ENCODE measurements at regions not wholly inside any gene's neighbourhood (a gene's known extent, or its start where the extent isn't known, plus 50 kb on each side); places are given as distances from the start of the nearest gene placed in this dataset.
A peak's percentile ranks its signal among the peaks of the same experiment; 100 is the strongest.
"Not testable (repeated sequence)": the region's sequence is repeated elsewhere in the genome, so short reads cannot be mapped to it uniquely, and the experiment has no call there.

DNA sequence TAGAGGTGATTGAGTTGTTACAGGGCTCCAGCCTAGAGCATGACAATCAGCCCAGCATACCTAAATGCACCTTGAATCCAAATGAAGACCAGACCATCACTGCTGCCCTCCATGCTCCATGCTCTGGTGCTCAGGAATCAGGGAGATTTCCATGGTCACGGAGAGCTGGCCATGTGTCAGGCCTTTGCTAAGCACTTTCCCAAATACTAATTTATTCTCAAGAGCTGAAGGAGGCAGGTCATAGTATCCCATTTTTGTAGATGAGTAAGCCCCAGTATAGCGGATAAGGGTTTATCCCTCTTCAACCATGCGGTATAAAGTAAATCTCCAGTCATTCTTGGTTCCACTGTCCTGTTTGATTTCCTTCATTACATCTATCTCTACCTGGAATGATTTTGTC is 240.8 kb downstream of the TFAP2A start:
- Histone ChIP-seq H3K4me1 (ENCODE audit: control insufficient read depth, insufficient read depth, low read length) (no peaks in the 10 kb centered on the region), H3K9me3 (replicated peaks; ENCODE audit: low read length) (peaks cover 9% of the 10 kb centered on the region), H3K4me2 (ENCODE audit: low read length) (no peak overlapping the region), H3K27me3 (ENCODE audit: control insufficient read depth, insufficient read depth, low read length) (no peaks in the 10 kb centered on the region), H3K36me3 (ENCODE audit: insufficient read depth, low read length) (no peaks in the 10 kb centered on the region), H3K9ac (ENCODE audit: low read depth, low read length) (no peak overlapping the region), H3K4me3 (ENCODE audit: low read length) (no peak overlapping the region)

DNA sequence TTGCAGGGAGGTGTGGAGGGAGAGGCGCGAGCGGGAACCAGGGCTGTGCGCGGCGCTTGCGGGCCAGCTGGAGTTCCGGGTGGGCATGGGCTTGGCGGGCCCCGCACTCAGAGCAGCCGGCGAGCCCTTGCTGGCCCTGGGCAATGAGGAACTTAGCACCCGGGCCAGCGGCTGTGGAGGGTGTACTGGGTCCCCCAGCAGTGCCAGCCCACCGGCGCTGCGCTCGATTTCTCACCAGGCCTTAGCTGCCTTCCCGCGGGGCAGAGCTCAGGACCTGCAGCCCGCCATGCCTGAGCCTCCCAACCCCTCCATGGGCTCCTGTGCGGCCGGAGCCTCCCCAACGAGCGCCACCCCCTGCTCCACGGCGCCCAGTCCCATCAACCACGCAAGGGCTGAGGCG is 243.2 kb downstream of the TFAP2A start:
- not testable (repeated sequence) for H3K4me3 ChIP-seq (ENCODE audit: low read length); H3K9me3 ChIP-seq (replicated peaks; ENCODE audit: low read length); H3K27me3 ChIP-seq (ENCODE audit: control insufficient read depth, insufficient read depth, low read length); H3K36me3 ChIP-seq (ENCODE audit: insufficient read depth, low read length); H3K9ac ChIP-seq (ENCODE audit: low read depth, low read length); H3K4me1 ChIP-seq (ENCODE audit: control insufficient read depth, insufficient read depth, low read length); H3K4me2 ChIP-seq (ENCODE audit: low read length)

DNA sequence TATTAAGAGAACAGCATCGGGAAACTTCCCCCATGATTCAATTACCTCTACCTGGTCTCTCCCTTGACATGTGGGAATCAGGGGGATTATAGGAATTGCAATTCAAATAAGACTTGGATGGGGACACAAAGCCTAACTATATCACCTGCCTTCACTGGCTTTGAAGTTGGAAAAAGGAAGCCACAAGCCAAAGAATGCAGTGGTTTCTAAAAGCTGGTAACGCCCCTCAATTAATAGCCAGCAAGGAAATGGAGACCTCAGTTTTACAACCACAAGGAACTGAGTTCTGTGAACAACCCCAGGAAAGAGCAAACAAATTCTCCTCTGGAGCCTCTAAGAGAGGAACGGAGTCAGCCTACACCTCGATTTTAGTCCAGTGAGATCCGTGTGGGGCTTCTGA is 244.1 kb downstream of the TFAP2A start:
- Histone ChIP-seq H3K4me3 (ENCODE audit: low read length) (no peak overlapping the region), H3K27me3 (ENCODE audit: control insufficient read depth, insufficient read depth, low read length) (no peaks in the 10 kb centered on the region)

DNA sequence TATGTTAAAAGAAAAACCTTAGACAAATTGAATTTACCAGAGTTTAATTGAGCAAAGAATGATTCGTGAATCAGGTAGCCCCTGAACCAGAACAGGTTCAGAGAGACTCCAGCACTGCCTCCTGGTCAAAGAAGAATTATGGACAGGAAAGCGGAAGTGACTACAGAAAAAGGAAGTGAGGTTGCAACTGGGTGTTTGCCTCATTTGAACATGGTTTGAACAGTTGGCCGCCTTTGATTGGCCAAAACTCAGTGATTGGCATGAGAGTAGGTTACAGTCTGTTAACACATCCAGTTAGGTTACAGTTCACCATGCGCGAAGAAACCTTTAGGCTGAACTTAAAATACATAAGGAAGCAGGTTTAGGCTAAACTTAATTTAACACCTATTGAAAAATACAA is 248.8 kb downstream of the TFAP2A start:
- Histone ChIP-seq H3K9ac (ENCODE audit: low read depth, low read length) (no peak overlapping the region), H3K4me3 (ENCODE audit: low read length) (no peak overlapping the region), H3K9me3 (replicated peaks; ENCODE audit: low read length) (peaks cover 3% of the 10 kb centered on the region), H3K27me3 (ENCODE audit: control insufficient read depth, insufficient read depth, low read length) (no peaks in the 10 kb centered on the region), H3K4me2 (ENCODE audit: low read length) (no peak overlapping the region), H3K4me1 (ENCODE audit: control insufficient read depth, insufficient read depth, low read length) (no peaks in the 10 kb centered on the region), H3K36me3 (ENCODE audit: insufficient read depth, low read length) (no peaks in the 10 kb centered on the region)

More for the DNA sequence above, 244.1 kb downstream of the TFAP2A start:
- Histone ChIP-seq H3K4me1 (ENCODE audit: control insufficient read depth, insufficient read depth, low read length) (no peaks in the 10 kb centered on the region), H3K36me3 (ENCODE audit: insufficient read depth, low read length) (no peaks in the 10 kb centered on the region), H3K4me2 (ENCODE audit: low read length) (no peak overlapping the region), H3K9me3 (replicated peaks; ENCODE audit: low read length) (peaks cover 9% of the 10 kb centered on the region), H3K9ac (ENCODE audit: low read depth, low read length) (no peak overlapping the region)

DNA sequence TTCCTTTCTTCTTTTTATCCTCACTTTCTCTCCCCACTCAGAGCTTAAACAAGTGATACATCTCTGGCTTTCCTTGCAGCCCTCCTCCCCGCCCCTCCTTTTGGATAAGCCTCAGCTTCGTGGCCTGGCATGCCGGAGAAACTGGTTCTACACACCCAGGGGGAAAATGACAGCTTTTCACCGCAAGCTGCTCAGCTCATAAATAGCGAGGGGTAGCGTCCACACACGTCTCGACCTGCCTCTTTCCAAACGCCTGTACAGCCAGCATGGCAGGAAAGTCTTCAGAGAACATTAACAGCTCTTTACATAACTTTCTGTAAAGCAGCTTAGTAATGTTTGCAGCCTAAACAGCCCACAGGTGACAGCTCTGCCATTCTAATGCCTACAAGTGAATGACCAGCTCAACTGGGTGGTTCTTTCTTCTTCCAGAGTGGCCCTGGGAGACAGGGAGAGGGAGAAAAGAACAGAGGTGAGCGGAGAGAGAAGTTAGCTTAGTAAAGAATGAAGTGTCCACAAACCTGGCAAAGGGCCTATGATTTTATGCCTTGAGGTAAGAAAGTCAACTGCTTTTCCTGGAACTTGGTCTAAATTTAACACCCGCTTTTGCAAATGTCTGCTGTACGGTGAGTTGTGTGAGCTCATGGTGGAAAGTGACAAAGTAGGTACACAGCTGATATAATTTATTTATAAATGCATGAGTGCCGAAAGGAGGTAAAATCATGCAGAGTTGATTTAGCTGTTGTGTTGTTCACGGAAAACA is 251.5 kb downstream of the TFAP2A start:
- Histone ChIP-seq H3K4me1 (ENCODE audit: control insufficient read depth, insufficient read depth, low read length) (no peaks in the 10 kb centered on the region), H3K9ac (ENCODE audit: low read depth, low read length) (no peak overlapping the region), H3K4me3 (ENCODE audit: low read length) (no peak overlapping the region), H3K9me3 (replicated peaks; ENCODE audit: low read length) (no peaks in the 10 kb centered on the region), H3K27me3 (ENCODE audit: control insufficient read depth, insufficient read depth, low read length) (no peaks in the 10 kb centered on the region), H3K36me3 (ENCODE audit: insufficient read depth, low read length) (no peaks in the 10 kb centered on the region), H3K4me2 (ENCODE audit: low read length) (no peak overlapping the region)

DNA sequence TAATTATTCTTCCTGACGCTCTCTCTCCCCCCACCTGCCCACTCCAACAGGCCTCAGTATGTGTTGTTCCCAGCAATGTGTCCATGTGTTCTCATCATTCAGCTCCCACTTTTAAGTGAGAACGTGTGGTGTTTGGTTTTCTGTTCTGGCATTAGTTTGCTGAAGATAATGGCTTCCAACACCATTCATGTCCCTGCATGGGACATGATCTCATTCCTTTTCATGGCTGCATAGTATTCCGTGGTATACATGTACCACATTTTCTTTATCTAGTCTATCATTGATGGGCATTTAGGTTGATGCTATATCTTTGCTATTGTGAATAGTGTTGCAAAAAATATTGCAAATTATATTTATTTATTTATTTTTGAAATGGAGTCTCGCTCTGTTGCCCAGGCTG is 258.0 kb downstream of the TFAP2A start:
- Histone ChIP-seq H3K9ac (ENCODE audit: low read depth, low read length) (no peak overlapping the region), H3K4me3 (ENCODE audit: low read length) (no peak overlapping the region), H3K36me3 (ENCODE audit: insufficient read depth, low read length) (no peaks in the 10 kb centered on the region), H3K9me3 (replicated peaks; ENCODE audit: low read length) (peaks cover 3% of the 10 kb centered on the region), H3K4me1 (ENCODE audit: control insufficient read depth, insufficient read depth, low read length) (no peaks in the 10 kb centered on the region), H3K27me3 (ENCODE audit: control insufficient read depth, insufficient read depth, low read length) (no peaks in the 10 kb centered on the region), H3K4me2 (ENCODE audit: low read length) (no peak overlapping the region)

DNA sequence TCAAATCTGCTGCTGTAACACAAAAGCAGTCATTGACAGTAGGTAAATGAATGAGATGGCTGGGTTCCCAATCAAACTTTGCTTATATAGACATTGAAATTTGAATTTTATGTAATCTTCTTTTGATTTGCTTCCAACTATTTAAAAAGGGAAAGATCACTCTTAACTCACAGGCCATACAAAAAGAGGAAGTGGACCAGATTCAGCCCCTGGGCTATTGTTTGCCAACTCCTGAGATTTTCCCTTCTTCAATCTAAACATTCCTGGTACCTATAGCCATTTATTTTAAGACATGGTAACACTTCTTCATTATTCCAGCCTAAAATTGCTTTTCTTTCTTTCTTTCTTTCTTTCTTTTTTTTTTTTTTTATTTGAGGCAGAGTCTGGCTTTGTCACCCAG is 260.6 kb downstream of the TFAP2A start:
- no peaks in the 10 kb centered on the region for H3K4me1 ChIP-seq (ENCODE audit: control insufficient read depth, insufficient read depth, low read length)
- no peak overlapping the region for H3K4me3 ChIP-seq (ENCODE audit: low read length)
- H3K4me2 ChIP-seq (ENCODE audit: low read length) = no peak overlapping the region
- no peak overlapping the region for H3K9ac ChIP-seq (ENCODE audit: low read depth, low read length)
- no peaks in the 10 kb centered on the region for H3K27me3 ChIP-seq (ENCODE audit: control insufficient read depth, insufficient read depth, low read length)
- H3K9me3 ChIP-seq (replicated peaks; ENCODE audit: low read length) = peaks cover 3% of the 10 kb centered on the region
- H3K36me3 ChIP-seq (ENCODE audit: insufficient read depth, low read length) = no peaks in the 10 kb centered on the region

DNA sequence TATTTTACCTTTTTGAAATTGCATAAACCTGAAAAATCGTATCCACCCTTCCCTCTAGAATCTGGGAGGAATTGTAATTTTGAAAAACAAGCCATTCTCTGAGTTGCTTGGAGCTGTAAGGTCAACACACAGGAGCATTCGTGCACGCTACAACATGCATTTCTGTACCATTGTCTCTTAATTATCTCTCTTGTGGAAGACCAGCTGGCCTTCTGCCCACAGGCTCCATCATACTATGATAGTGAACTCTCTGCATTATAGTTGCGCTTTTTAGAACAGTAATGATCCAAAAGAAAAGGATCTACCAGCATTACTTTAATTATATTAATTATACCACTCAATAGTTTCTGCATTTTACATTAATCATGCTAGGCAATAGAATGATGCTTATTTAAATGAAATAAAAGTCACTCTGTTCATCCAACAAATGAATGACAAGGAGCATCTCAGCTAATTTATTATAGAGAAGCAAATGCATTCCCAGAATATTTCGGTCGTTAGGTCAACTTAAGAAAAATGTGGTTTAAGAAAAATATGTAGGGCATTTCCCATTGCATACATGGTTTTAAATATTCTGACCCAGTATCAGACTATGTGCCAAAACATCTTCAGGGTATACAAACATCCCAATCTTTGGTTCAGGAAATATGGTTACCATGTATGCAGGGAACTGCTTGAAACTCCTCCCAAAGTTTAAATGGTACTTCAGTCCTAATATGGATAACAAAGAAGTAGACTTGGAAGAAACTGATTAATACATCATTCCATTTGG is 263.5 kb downstream of the TFAP2A start:
- Histone ChIP-seq H3K27me3 (ENCODE audit: control insufficient read depth, insufficient read depth, low read length) (no peaks in the 10 kb centered on the region), H3K4me1 (ENCODE audit: control insufficient read depth, insufficient read depth, low read length) (no peaks in the 10 kb centered on the region), H3K4me2 (ENCODE audit: low read length) (no peak overlapping the region), H3K4me3 (ENCODE audit: low read length) (no peak overlapping the region), H3K9me3 (replicated peaks; ENCODE audit: low read length) (no peaks in the 10 kb centered on the region), H3K9ac (ENCODE audit: low read depth, low read length) (no peak overlapping the region), H3K36me3 (ENCODE audit: insufficient read depth, low read length) (no peaks in the 10 kb centered on the region)

DNA sequence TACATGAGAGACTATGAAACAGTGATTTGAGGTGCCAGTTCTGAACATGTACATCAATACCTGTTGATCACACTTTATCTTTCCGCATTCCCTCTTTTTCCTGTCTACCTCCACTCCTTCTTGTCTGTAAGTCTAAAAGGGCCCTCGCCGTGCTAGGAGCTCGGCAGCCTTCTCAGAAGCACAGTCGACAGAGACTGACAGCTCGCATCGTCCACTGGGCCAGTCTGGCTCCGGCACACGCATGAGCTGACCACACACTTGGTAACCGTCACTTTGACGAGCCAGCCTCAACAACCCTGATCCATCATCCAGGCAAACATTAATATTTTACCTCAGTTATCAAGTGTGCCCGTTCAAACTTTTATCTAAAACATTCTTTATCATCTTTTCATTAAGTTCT is 265.3 kb downstream of the TFAP2A start:
- no peak overlapping the region for H3K4me2 ChIP-seq (ENCODE audit: low read length)
- no peaks in the 10 kb centered on the region for H3K36me3 ChIP-seq (ENCODE audit: insufficient read depth, low read length)
- no peaks in the 10 kb centered on the region for H3K27me3 ChIP-seq (ENCODE audit: control insufficient read depth, insufficient read depth, low read length)
- no peak overlapping the region for H3K9ac ChIP-seq (ENCODE audit: low read depth, low read length)
- H3K4me1 ChIP-seq (ENCODE audit: control insufficient read depth, insufficient read depth, low read length) = no peaks in the 10 kb centered on the region
- no peaks in the 10 kb centered on the region for H3K9me3 ChIP-seq (replicated peaks; ENCODE audit: low read length)
- no peak overlapping the region for H3K4me3 ChIP-seq (ENCODE audit: low read length)

DNA sequence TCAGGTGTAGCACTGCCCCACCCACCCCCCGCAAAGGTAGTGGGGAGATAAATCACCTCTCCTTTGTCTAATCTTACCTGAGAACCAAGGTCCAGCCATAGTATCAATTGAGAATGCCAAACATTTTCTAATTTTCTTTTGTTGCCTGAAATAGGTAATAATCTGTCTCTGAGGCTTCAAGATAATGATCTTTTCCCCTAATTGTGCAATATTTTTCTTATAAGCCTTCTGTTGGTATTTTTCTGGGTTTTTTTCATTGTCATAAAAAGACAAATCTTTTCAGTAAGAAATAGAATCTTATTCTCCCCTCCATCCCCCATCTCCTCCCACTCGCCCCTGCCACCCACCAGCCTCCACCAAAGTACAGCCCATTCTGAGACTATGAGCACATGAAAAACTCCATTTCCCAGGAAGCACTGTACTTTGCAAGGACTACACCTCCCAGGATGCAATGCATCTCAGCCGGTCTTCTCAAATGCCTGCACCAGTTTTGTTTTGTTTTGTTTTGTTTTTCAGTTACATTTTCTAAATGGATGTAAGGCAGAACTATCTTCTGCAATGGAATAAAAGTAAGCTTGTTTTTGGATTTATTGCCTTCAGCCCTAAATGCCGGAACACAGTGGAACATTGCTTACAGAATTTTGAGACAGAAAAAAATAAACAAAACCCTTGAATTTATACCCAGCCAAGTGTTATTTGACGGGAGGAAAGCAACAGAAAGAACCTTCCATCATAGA is 268.0 kb downstream of the TFAP2A start:
- Histone ChIP-seq H3K4me2 (ENCODE audit: low read length) (peak overlapping the region; percentile 6), H3K27me3 (ENCODE audit: control insufficient read depth, insufficient read depth, low read length) (no peaks in the 10 kb centered on the region), H3K4me3 (ENCODE audit: low read length) (peak overlapping the region; percentile 50), H3K4me1 (ENCODE audit: control insufficient read depth, insufficient read depth, low read length) (no peaks in the 10 kb centered on the region), H3K9ac (ENCODE audit: low read depth, low read length) (no peak overlapping the region), H3K9me3 (replicated peaks; ENCODE audit: low read length) (no peaks in the 10 kb centered on the region), H3K36me3 (ENCODE audit: insufficient read depth, low read length) (no peaks in the 10 kb centered on the region)

DNA sequence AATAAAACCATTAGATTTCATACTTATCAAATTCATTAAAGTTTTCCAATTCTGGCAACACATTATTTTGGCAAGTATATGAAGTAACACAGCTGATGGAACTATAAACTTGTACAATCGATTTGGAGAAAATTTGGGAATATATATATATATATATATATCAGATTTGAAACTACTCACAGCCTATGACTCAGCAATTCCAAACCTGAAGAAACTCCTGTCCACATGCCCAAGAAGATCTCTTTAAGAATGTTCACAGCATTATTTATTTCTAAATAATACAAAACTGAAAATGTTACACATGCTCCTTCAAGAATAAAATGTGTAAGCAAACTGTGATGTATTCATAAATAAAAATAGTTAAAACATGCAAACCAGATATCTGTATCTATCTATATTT is 270.1 kb downstream of the TFAP2A start:
- no peaks in the 10 kb centered on the region for H3K36me3 ChIP-seq (ENCODE audit: insufficient read depth, low read length)
- H3K4me2 ChIP-seq (ENCODE audit: low read length) = no peak overlapping the region
- no peaks in the 10 kb centered on the region for H3K4me1 ChIP-seq (ENCODE audit: control insufficient read depth, insufficient read depth, low read length)
- no peaks in the 10 kb centered on the region for H3K9me3 ChIP-seq (replicated peaks; ENCODE audit: low read length)
- no peak overlapping the region for H3K4me3 ChIP-seq (ENCODE audit: low read length)
- H3K27me3 ChIP-seq (ENCODE audit: control insufficient read depth, insufficient read depth, low read length) = no peaks in the 10 kb centered on the region
- no peak overlapping the region for H3K9ac ChIP-seq (ENCODE audit: low read depth, low read length)

Data from skeletal muscle satellite cell (primary cell).